ENCODE measurements at regions not wholly inside any gene's neighbourhood (a gene's known extent, or its start where the extent isn't known, plus 50 kb on each side); places are given as distances from the start of the nearest gene placed in this dataset.

- no peak overlapping the region for H3K27ac ChIP-seq (ENCODE audit: low read depth, low read length)
- H3K4me1 ChIP-seq (replicated peaks in 1 of 4; ENCODE audit: control insufficient read depth in 3 of 4, insufficient read depth in 4 of 4, low read length in 3 of 4), result no peaks in the 10 kb centered on the region
- H2BK12ac ChIP-seq (ENCODE audit: low read depth, low read length), result no peak overlapping the region
- no peak overlapping the region for H2AK5ac ChIP-seq (ENCODE audit: low read depth, low read length)
- H3K18ac ChIP-seq (ENCODE audit: extremely low read depth, low read length), result no peak overlapping the region
- WGBS, 2 experiments (ENCODE audit: extremely low coverage in 1 of 2, insufficient coverage in 1 of 2, insufficient read length in 1 of 2, insufficient replicate concordance in 2 of 2, low coverage in 1 of 2, low lambda C conversion rate in 2 of 2, missing lambda C conversion rate in 1 of 2), result 92% methylated on average over 4 of the region's 4 CpGs; no CpG with 5 or more reads in 1 of the 2 experiments
- H2BK20ac ChIP-seq (ENCODE audit: low read length), result no peak overlapping the region
- ChIA-PET CTCF (ENCODE audit: partially characterized antibody) (interaction anchor here (1.4 to 3.0 kb wide), 2 partner anchors 9 to 12 kb away, joined by 3 to 16 read pairs; no protein-coding TSS in a partner anchor), POLR2A (ENCODE audit: partially characterized antibody) (no interaction called here)
- no peak overlapping the region for H3K4ac ChIP-seq (replicated peaks; ENCODE audit: insufficient read length, low read depth, low read length)
- no peaks in the 10 kb centered on the region for H4K20me1 ChIP-seq (replicated peaks in 1 of 2; ENCODE audit: control insufficient read depth in 1 of 2, insufficient read depth in 2 of 2, low read length in 2 of 2)
- no peak overlapping the region for H2BK15ac ChIP-seq (ENCODE audit: low read length)
- no peak overlapping the region for H2AFZ ChIP-seq (ENCODE audit: low read length)
- no peak overlapping the region for H4K91ac ChIP-seq (replicated peaks; ENCODE audit: insufficient read length, low read length)
- no peak overlapping the region for H4K8ac ChIP-seq (ENCODE audit: extremely low read depth, insufficient read depth, low read length)
- H3K27me3 ChIP-seq (replicated peaks in 1 of 4; ENCODE audit: control insufficient read depth in 3 of 4, extremely low read depth in 1 of 4, insufficient read depth in 3 of 4, low read length in 3 of 4), result no peaks in the 10 kb centered on the region
- FAIRE-seq (no peak), DNase-seq (ENCODE audit: low read depth in 1 of 2, low spot score in 2 of 2) (no peak)
- no peak overlapping the region for H3K56ac ChIP-seq (replicated peaks; ENCODE audit: insufficient read length, low read depth, low read length)
- no peaks in the 10 kb centered on the region; the same call in 1 of the 2 replicates for H3K23me2 ChIP-seq (ENCODE audit: low read depth, low read length)
- no peak overlapping the region for H4K5ac ChIP-seq (ENCODE audit: insufficient read length, low read depth, low read length)
- H3K79me2 ChIP-seq (ENCODE audit: control insufficient read depth in 1 of 2, insufficient read depth in 2 of 2, low read length in 2 of 2), result no peaks in the 10 kb centered on the region
- no peak overlapping the region for H3K14ac ChIP-seq (ENCODE audit: insufficient read length)
- no peak overlapping the region for H3K23ac ChIP-seq (ENCODE audit: insufficient read length)
- no peak overlapping the region for H2BK5ac ChIP-seq (ENCODE audit: low read depth, low read length)
- no peak overlapping the region for H3K9ac ChIP-seq (replicated peaks in 1 of 4; ENCODE audit: extremely low read depth in 1 of 4, low read depth in 3 of 4, low read length in 3 of 4)
- no peak overlapping the region for H3K4me2 ChIP-seq (ENCODE audit: insufficient read depth in 1 of 2, low read depth in 2 of 2, low read length in 2 of 2)
- no peaks in the 10 kb centered on the region for H3K79me1 ChIP-seq (ENCODE audit: low read depth, low read length)
- no peak overlapping the region for H3K4me3 ChIP-seq (ENCODE audit: extremely low read depth in 1 of 4, insufficient read depth in 2 of 4, low read depth in 3 of 4, low read length in 4 of 4)
- no peaks in the 10 kb centered on the region for H3K9me3 ChIP-seq (ENCODE audit: insufficient read depth in 2 of 2, low read depth in 1 of 2, low read length in 1 of 2)
- no peaks in the 10 kb centered on the region for H3K36me3 ChIP-seq (ENCODE audit: control insufficient read depth in 2 of 4, insufficient read depth in 4 of 4, low read length in 3 of 4)
- no peak overlapping the region for H2BK120ac ChIP-seq (replicated peaks; ENCODE audit: low read depth, low read length)
- TF ChIP-seq RXRA (IDR thresholded peaks at IDR 0.05; ENCODE audit: insufficient read depth, low read depth, low read length), result no peak
- TF ChIP-seq POLR2A (IDR thresholded peaks at IDR 0.05; ENCODE audit: control extremely low read depth in 1 of 2, low read depth in 2 of 2, low read length in 2 of 2), result no peak
- no peak for TF ChIP-seq SIRT6 (IDR thresholded peaks at IDR 0.05; ENCODE audit: low read length)
These were observed 249.1 kb upstream of the NR4A3 start for GRCh38 chr9:99572567-99572966.
